NCI-H146 treated with DMSO at 0.1 percent for 48 hours (cell line): ENCODE measurements at regions not wholly inside any gene's neighbourhood (a gene's known extent, or its start where the extent isn't known, plus 50 kb on each side); places are given as distances from the start of the nearest gene placed in this dataset.
"Not testable (repeated sequence)": the region's sequence is repeated elsewhere in the genome, so short reads cannot be mapped to it uniquely, and the experiment has no call there.

Experiments used
- DNase-seq: peaks from one replicate; lab custom pipeline; 2025; ENCODE audit not compliant: unreplicated experiment; lab: John Stamatoyannopoulos, UW

GRCh38 chr11:103584720-103585119, 451.7 kb upstream of the DDI1 start:
- no peak for DNase-seq

GRCh38 chr11:103585401-103585800, 451.0 kb upstream of the DDI1 start:
- no peak for DNase-seq

GRCh38 chr11:103585911-103586310, 450.5 kb upstream of the DDI1 start:
- no peak for DNase-seq

- DNase-seq = no peak
Measured at GRCh38 chr11:103586756-103587155, 449.7 kb upstream of the DDI1 start.

GRCh38 chr11:103587901-103588788, 448.3 kb upstream of the DDI1 start:
- peak; percentile 23 for DNase-seq

GRCh38 chr11:103591554-103591953, 444.9 kb upstream of the DDI1 start:
- no peak for DNase-seq

GRCh38 chr11:103594283-103594682, 442.2 kb upstream of the DDI1 start:
- peak; percentile 71 for DNase-seq

- DNase-seq = peak; percentile 78
Measured at GRCh38 chr11:103596315-103596714, 440.1 kb upstream of the DDI1 start.

- peak; percentile 30 for DNase-seq
Measured at GRCh38 chr11:103601225-103601846, 435.1 kb upstream of the DDI1 start.

GRCh38 chr11:103602840-103603239, 433.6 kb upstream of the DDI1 start:
- DNase-seq = no peak

- DNase-seq = no peak
Measured at GRCh38 chr11:103604310-103604709, 432.1 kb upstream of the DDI1 start.

- DNase-seq = no peak
Measured at GRCh38 chr11:103608566-103608965, 427.9 kb upstream of the DDI1 start.

- DNase-seq = no peak
Measured at GRCh38 chr11:103609117-103610066, 427.0 kb upstream of the DDI1 start.

GRCh38 chr11:103610435-103610834, 426.0 kb upstream of the DDI1 start:
- DNase-seq = no peak

GRCh38 chr11:103611526-103612260, 424.7 kb upstream of the DDI1 start:
- DNase-seq = not testable (repeated sequence)

GRCh38 chr11:103612451-103612850, 424.0 kb upstream of the DDI1 start:
- DNase-seq = not testable (repeated sequence)

- DNase-seq = not testable (repeated sequence)
Measured at GRCh38 chr11:103616586-103616985, 419.9 kb upstream of the DDI1 start.

- DNase-seq = no peak
Measured at GRCh38 chr11:103618528-103618927, 417.9 kb upstream of the DDI1 start.

- no peak for DNase-seq
Measured at GRCh38 chr11:103619480-103619879, 417.0 kb upstream of the DDI1 start.

- DNase-seq = no peak
Measured at GRCh38 chr11:103619938-103620337, 416.5 kb upstream of the DDI1 start.

GRCh38 chr11:103622296-103622695, 414.1 kb upstream of the DDI1 start:
- no peak for DNase-seq
